Panc1 (cell line): ENCODE measurements at regions not wholly inside any gene's neighbourhood (a gene's known extent, or its start where the extent isn't known, plus 50 kb on each side); places are given as distances from the start of the nearest gene placed in this dataset.
"Not testable (repeated sequence)": the region's sequence is repeated elsewhere in the genome, so short reads cannot be mapped to it uniquely, and the experiment has no call there.

Experiments used
- ATAC-seq: fragments of 200-7000 bp; cut with Tn5 transposase; 2 replicates; pipeline ENCODE4 v1.9.1; 2020; ENCODE audit warnings: mild to moderate bottlenecking, moderate library complexity
- BruUV-seq: library from RNA; stranded (reverse); fragments of 400-500 nt; replicated peaks from 2 replicates; lab custom pipeline; 2021; lab: Mats Ljungman, UMichigan
- CTCF ChIA-PET: fragments of 300-600 bp; sonication (Branson Sonifier 250); formaldehyde crosslinking; loops from one replicate; lab custom pipeline; 2022; ENCODE audit warnings: antibody characterized with exemption; lab: Charles Lee
- POLR2A ChIA-PET: fragments of 300-600 bp; sonication (Branson Sonifier 250); formaldehyde crosslinking; loops from one replicate; lab custom pipeline; 2022; ENCODE audit warnings: antibody characterized with exemption; lab: Charles Lee
- DNase-seq: peaks from one replicate; pipeline ENCODE4 v3.0.0-alpha.2; 2010; ENCODE audit warnings: low read depth, low spot score
- H3K27ac ChIP-seq: 2 replicates; pipeline ENCODE4 v1.5.1; 2011; ENCODE audit warnings: mild to moderate bottlenecking, low read length, inconsistent platforms
- H3K27me3 ChIP-seq: fragments of 200-500 bp; sonication (Bioruptor generic); 2 replicates; pipeline ENCODE4 v1.6.0; 2014; ENCODE audit warnings: low read length, inconsistent platforms; ENCODE audit not compliant: control insufficient read depth, insufficient read depth
- H3K36me3 ChIP-seq: fragments of 200-500 bp; sonication (Bioruptor generic); 2 replicates; pipeline ENCODE4 v1.5.1; 2014; ENCODE audit warnings: inconsistent platforms, mild to moderate bottlenecking, low read length, moderate library complexity; ENCODE audit not compliant: control insufficient read depth, insufficient read depth
- H3K4me1 ChIP-seq: 2 replicates; pipeline ENCODE4 v1.5.1; 2011; ENCODE audit warnings: inconsistent platforms, mild to moderate bottlenecking, low read length, moderate library complexity; ENCODE audit not compliant: control insufficient read depth, insufficient read depth
- H3K4me3 ChIP-seq, 2 experiments: 2 replicates each; pipeline ENCODE4 v1.5.1; 2011 to 2012; ENCODE audit warnings: low read depth in 2 of 2, low read length in 2 of 2, mild to moderate bottlenecking in 2 of 2, inconsistent platforms in 1 of 2, moderate library complexity in 1 of 2
- H3K9me3 ChIP-seq: fragments of 200-500 bp; sonication (Bioruptor generic); 2 replicates; pipeline ENCODE4 v1.5.1; 2014; ENCODE audit warnings: low read depth, mild to moderate bottlenecking, inconsistent platforms, low read length, moderate library complexity; ENCODE audit not compliant: control insufficient read depth, insufficient read depth
- CTCF ChIP-seq: fragments of 450-650 bp; IDR thresholded peaks from 2 replicates; pipeline ENCODE4 v1.5.1; 2017; ENCODE audit warnings: mild to moderate bottlenecking
- POLR2AphosphoS5 ChIP-seq: IDR thresholded peaks from 2 replicates; pipeline ENCODE4 v1.6.1; 2012; ENCODE audit warnings: mild to moderate bottlenecking, low read depth, low read length, moderate library complexity
- REST ChIP-seq, 2 experiments: IDR thresholded peaks; 2 replicates each; pipeline ENCODE4 v1.6.1; 2011 to 2012; ENCODE audit warnings: low read depth in 2 of 2, control low read depth in 1 of 2, low read length in 1 of 2, mild to moderate bottlenecking in 1 of 2, moderate library complexity in 1 of 2; ENCODE audit not compliant: insufficient read depth in 1 of 2
- SIN3A ChIP-seq: IDR thresholded peaks from 2 replicates; pipeline ENCODE4 v1.6.1; 2012; ENCODE audit warnings: low read depth, mild to moderate bottlenecking, low read length, moderate library complexity, borderline replicate concordance; ENCODE audit not compliant: insufficient read depth
- TCF7L2 ChIP-seq: IDR thresholded peaks from 2 replicates; pipeline ENCODE4 v1.6.1; 2011; ENCODE audit warnings: mild to moderate bottlenecking, low read depth, low read length, inconsistent platforms
- in situ Hi-C: cut with HindIII; loops from 2 replicates; pipeline ENCODE4 v1.10.0; 2016; ENCODE audit warnings: low sequenced_read_pairs, low pct_unique_long_range_greater_than_20kb
- intact Hi-C: fragments of 100-400 bp; cut with micrococcal nuclease; formaldehyde crosslinking; loops from one replicate; pipeline ENCODE4 v1.10.0; 2022; ENCODE audit not compliant: unreplicated experiment

- intact Hi-C loops, result no loop called here
- POLR2A ChIA-PET, result no interaction called here
- no peaks in the 10 kb centered on the region for H3K9me3 ChIP-seq
- no peaks in the 10 kb centered on the region for H3K4me1 ChIP-seq
- H3K36me3 ChIP-seq, result no peaks in the 10 kb centered on the region
- TF ChIP-seq REST (IDR thresholded peaks at IDR 0.05; ENCODE audit: insufficient read depth in 1 of 2, low read depth in 2 of 2, low read length in 1 of 2) (no peak), TCF7L2 (no peak), SIN3A (no peak), POLR2AphosphoS5 (no peak), CTCF (no peak)
- ATAC-seq (no peak), DNase-seq (no peak)
- CTCF ChIA-PET, result no interaction called here
- in situ Hi-C loops, result no loop called here
- H3K27ac ChIP-seq, result no peak overlapping the region
- BruUV-seq, result no TSS peak
- H3K4me3 ChIP-seq, result no peak overlapping the region
- no peaks in the 10 kb centered on the region for H3K27me3 ChIP-seq
These were observed 86.8 kb upstream of the ZFP42 start for GRCh38 chr4:187908731-187909130.

GRCh38 chr4:187910741-187911140 is 84.8 kb upstream of the ZFP42 start:
- H3K27ac ChIP-seq, result no peak overlapping the region
- no peak for ATAC-seq
- ChIA-PET CTCF (no interaction called here), POLR2A (no interaction called here)
- DNase-seq, result no peak
- H3K4me3 ChIP-seq, result no peak overlapping the region
- no peaks in the 10 kb centered on the region for H3K36me3 ChIP-seq
- H3K27me3 ChIP-seq, result no peaks in the 10 kb centered on the region
- H3K9me3 ChIP-seq, result no peaks in the 10 kb centered on the region
- TF ChIP-seq REST (IDR thresholded peaks at IDR 0.05; ENCODE audit: insufficient read depth in 1 of 2, low read depth in 2 of 2, low read length in 1 of 2), result no peak
- no peak for TF ChIP-seq SIN3A
- no peak for TF ChIP-seq CTCF
- no peak for TF ChIP-seq POLR2AphosphoS5
- no peak for TF ChIP-seq TCF7L2
- no TSS peak for BruUV-seq
- H3K4me1 ChIP-seq, result no peaks in the 10 kb centered on the region
- intact Hi-C loops, result no loop called here
- in situ Hi-C loops, result no loop called here

- DNase-seq, ATAC-seq, H3K27me3 ChIP-seq, CTCF ChIA-PET, H3K9me3 ChIP-seq, intact Hi-C loops, H3K4me1 ChIP-seq, BruUV-seq, H3K36me3 ChIP-seq, H3K4me3 ChIP-seq, POLR2A ChIA-PET, H3K27ac ChIP-seq, in situ Hi-C loops: not testable (repeated sequence)
These were observed 80.2 kb upstream of the ZFP42 start for GRCh38 chr4:187915406-187915805.
